ENCODE measurements at regions not wholly inside any gene's neighbourhood (a gene's known extent, or its start where the extent isn't known, plus 50 kb on each side); places are given as distances from the start of the nearest gene placed in this dataset.

DNA sequence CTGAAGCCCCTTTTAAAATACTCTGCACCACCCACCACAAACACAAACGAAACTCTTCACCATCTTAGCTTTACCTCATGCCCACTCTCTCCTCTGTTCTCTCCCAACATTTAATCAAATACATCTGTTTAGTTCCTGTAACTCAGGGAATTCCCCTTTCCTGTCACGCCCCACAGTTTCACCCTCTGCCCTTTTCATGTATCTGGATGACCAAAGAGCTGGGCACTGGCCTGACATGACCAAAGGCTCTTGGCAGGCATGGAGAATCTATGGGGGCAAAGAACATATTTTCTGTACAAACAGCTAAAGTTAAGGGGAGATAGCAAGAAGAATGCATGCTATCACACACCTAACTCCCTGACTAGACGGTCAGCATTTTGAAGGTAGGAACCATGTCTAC lies 270.0 kb downstream of the TBL1XR1 start:
- 21 to 23% (median 22%) methylated on average over 3 of the region's 3 CpGs for whole genome bisulfite sequencing, 4 donors

DNA sequence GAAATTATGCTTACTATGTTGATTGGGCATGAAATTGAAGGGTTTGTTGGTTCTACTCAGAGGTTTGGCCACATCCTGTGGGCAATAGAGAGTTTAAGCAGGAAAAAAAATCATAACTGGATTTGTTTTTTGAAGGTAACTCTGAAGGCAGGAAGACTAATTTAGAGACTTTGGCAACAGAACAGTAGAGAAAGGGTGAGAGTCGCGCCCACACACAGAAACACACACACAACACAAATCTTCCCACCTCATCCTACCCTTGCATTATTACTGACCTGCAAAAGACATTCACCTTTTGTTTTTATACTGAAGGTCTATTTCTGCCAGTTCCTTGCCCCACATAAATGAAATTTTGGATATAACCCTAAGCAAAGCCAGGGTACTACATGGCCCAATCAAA lies 270.6 kb downstream of the TBL1XR1 start:
- Histone ChIP-seq H3K27ac (no peak overlapping the region), H3K9me3 (replicated peaks in 1 of 3) (no peaks in the 10 kb centered on the region), H3K27me3 (no peaks in the 10 kb centered on the region), H3K36me3 (replicated peaks in 1 of 2) (no peaks in the 10 kb centered on the region), H3K4me3 (no peak overlapping the region), H3K4me1 (replicated peaks in 1 of 2) (no peaks in the 10 kb centered on the region)
- intact Hi-C loops (cut with DNase I) = no loop called here
- no peak for TF ChIP-seq POLR2A (IDR thresholded peaks at IDR 0.05)
- TF ChIP-seq, protein P1, sequence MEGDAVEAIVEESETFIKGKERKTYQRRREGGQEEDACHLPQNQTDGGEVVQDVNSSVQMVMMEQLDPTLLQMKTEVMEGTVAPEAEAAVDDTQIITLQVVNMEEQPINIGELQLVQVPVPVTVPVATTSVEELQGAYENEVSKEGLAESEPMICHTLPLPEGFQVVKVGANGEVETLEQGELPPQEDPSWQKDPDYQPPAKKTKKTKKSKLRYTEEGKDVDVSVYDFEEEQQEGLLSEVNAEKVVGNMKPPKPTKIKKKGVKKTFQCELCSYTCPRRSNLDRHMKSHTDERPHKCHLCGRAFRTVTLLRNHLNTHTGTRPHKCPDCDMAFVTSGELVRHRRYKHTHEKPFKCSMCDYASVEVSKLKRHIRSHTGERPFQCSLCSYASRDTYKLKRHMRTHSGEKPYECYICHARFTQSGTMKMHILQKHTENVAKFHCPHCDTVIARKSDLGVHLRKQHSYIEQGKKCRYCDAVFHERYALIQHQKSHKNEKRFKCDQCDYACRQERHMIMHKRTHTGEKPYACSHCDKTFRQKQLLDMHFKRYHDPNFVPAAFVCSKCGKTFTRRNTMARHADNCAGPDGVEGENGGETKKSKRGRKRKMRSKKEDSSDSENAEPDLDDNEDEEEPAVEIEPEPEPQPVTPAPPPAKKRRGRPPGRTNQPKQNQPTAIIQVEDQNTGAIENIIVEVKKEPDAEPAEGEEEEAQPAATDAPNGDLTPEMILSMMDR (IDR thresholded peaks at IDR 0.05) = no peak
- WGBS, 4 donors = 87 to 97% (median 87%) methylated on average over 2 of the region's 2 CpGs
- DNase-seq = no peak

More for the DNA sequence above, 270.0 kb downstream of the TBL1XR1 start:
- Histone ChIP-seq H3K4me1 (replicated peaks in 1 of 2) (no peaks in the 10 kb centered on the region), H3K36me3 (replicated peaks in 1 of 2) (no peaks in the 10 kb centered on the region), H3K4me3 (no peak overlapping the region), H3K27ac (no peak overlapping the region), H3K27me3 (no peaks in the 10 kb centered on the region), H3K9me3 (replicated peaks in 1 of 3) (no peaks in the 10 kb centered on the region)
- intact Hi-C loops (cut with DNase I) = no loop called here
- DNase-seq = no peak
- TF ChIP-seq, protein P1 (IDR thresholded peaks at IDR 0.05) = no peak
- TF ChIP-seq POLR2A (IDR thresholded peaks at IDR 0.05) = no peak

- intact Hi-C loops (cut with DNase I) = no loop called here
- Histone ChIP-seq H3K36me3 (replicated peaks in 1 of 2) (no peaks in the 10 kb centered on the region), H3K27me3 (no peaks in the 10 kb centered on the region), H3K27ac (no peak overlapping the region), H3K4me3 (no peak overlapping the region), H3K4me1 (replicated peaks in 1 of 2) (no peaks in the 10 kb centered on the region), H3K9me3 (replicated peaks in 1 of 3) (no peaks in the 10 kb centered on the region)
- DNase-seq = no peak
- WGBS, 4 donors = 67 to 87% (median 82%) methylated on average over 3 of the region's 3 CpGs
- TF ChIP-seq, protein P1 (IDR thresholded peaks at IDR 0.05) = no peak
- no peak for TF ChIP-seq POLR2A (IDR thresholded peaks at IDR 0.05)
Measured at GRCh38 chr3:176926034-176926433, 271.2 kb downstream of the TBL1XR1 start.

GRCh38 chr3:176920766-176921160 lies 276.5 kb downstream of the TBL1XR1 start:
- intact Hi-C loops (cut with DNase I) = no loop called here

More at GRCh38 chr3:176920766-176921160, 276.5 kb downstream of the TBL1XR1 start:
- 33 to 38% (median 34%) methylated on average over 5 of the region's 5 CpGs for WGBS, 4 donors
- Histone ChIP-seq H3K9me3 (replicated peaks in 1 of 3) (no peaks in the 10 kb centered on the region), H3K4me3 (no peak overlapping the region), H3K4me1 (replicated peaks in 1 of 2) (no peaks in the 10 kb centered on the region), H3K36me3 (replicated peaks in 1 of 2) (no peaks in the 10 kb centered on the region), H3K27me3 (no peaks in the 10 kb centered on the region), H3K27ac (no peak overlapping the region)
- TF ChIP-seq POLR2A (IDR thresholded peaks at IDR 0.05) = no peak
- TF ChIP-seq, protein P1 (IDR thresholded peaks at IDR 0.05) = no peak
- no peak for DNase-seq
